ENCODE measurements at regions not wholly inside any gene's neighbourhood (a gene's known extent, or its start where the extent isn't known, plus 50 kb on each side); places are given as distances from the start of the nearest gene placed in this dataset.

GRCh38 chrX:6734844-6735634 is 200.1 kb upstream of the VCX3A start:
- TF ChIP-seq CTCF (IDR thresholded peaks at IDR 0.05; ENCODE audit: low read length), result no peak
- no peak for TF ChIP-seq EZH2 (IDR thresholded peaks at IDR 0.05; ENCODE audit: borderline replicate concordance, low read length)

Data from OCI-LY1 (cell line).